K562 (cell line): ENCODE measurements at regions not wholly inside any gene's neighbourhood (a gene's known extent, or its start where the extent isn't known, plus 50 kb on each side); places are given as distances from the start of the nearest gene placed in this dataset.
A peak's percentile ranks its signal among the peaks of the same experiment; 100 is the strongest.

Source experiments
- ATAC-seq: fragments of 200-7000 bp; cut with Tn5 transposase; 3 replicates; pipeline ENCODE4 v1.9.1; 2020; ENCODE audit warnings: moderate library complexity
- BruUV-seq: library from RNA; stranded (reverse); fragments of 400-500 nt; replicated peaks from 2 replicates; lab custom pipeline; 2021; lab: Mats Ljungman, UMichigan
- CTCF ChIA-PET: fragments of 300-600 bp; formaldehyde crosslinking; extraction: SDS; loops from one replicate; lab custom pipeline; 2021; ENCODE audit warnings: low intra/inter-chr PET ratio; lab: Yijun Ruan, JAX
- POLR2A ChIA-PET: fragments of 300-600, 350-650 bp; sonication (Branson Sonifier 250); formaldehyde crosslinking; extraction: SDS; loops from one replicate; lab custom pipeline; 2021; ENCODE audit warnings: antibody characterized with exemption, inconsistent platforms; lab: Yijun Ruan, JAX
- DNase-seq, 4 experiments: peaks; one replicate each; pipeline versions ENCODE4 v3.0.0 to v3.0.0-alpha.2; 2011 to 2018; ENCODE audit warnings: low spot score in 3 of 4, mixed read lengths in 3 of 4; ENCODE audit errors: extremely low read depth in 1 of 4
- FAIRE-seq: peaks from 2 replicates; lab custom pipeline; 2011; peaks lifted over from hg19 to GRCh38; lab: Jason Lieb, UNC
- H2AFZ ChIP-seq: 2 replicates; pipeline ENCODE4 v1.6.0; 2011; ENCODE audit warnings: low read depth, low read length, control low read depth, inconsistent platforms
- H3K27ac ChIP-seq: fragments of 200-600 bp; 3 replicates; pipeline ENCODE4 v1.8.0; 2011; ENCODE audit warnings: low read depth, mild to moderate bottlenecking, control low read depth, inconsistent platforms, low read length, moderate library complexity, mixed read lengths; ENCODE audit errors: extremely low read depth
- H3K27me3 ChIP-seq, 2 experiments: fragments of 300-600 bp in 1 of 2; 2 replicates in 1 of 2; 3 replicates in 1 of 2; pipeline versions ENCODE4 v1.6.0 to v1.8.0; 2011; ENCODE audit warnings: inconsistent platforms in 2 of 2, low read length in 2 of 2, mild to moderate bottlenecking in 1 of 2, mixed read lengths in 1 of 2, moderate library complexity in 1 of 2; ENCODE audit not compliant: control insufficient read depth in 2 of 2, insufficient read depth in 2 of 2
- H3K36me3 ChIP-seq: fragments of 300-600 bp; 3 replicates; pipeline ENCODE4 v1.8.0; 2011; ENCODE audit warnings: mild to moderate bottlenecking, low read length, inconsistent platforms; ENCODE audit not compliant: control insufficient read depth, insufficient read depth
- H3K4me1 ChIP-seq, 2 experiments: fragments of 200-600 bp in 1 of 2; replicated peaks in 1 of 2; 2 replicates in 1 of 2; 3 replicates in 1 of 2; pipeline versions ENCODE4 v1.5.1 to v1.8.0; 2011; ENCODE audit warnings: inconsistent platforms in 2 of 2, low read length in 2 of 2, mild to moderate bottlenecking in 1 of 2, mixed read lengths in 1 of 2, moderate library complexity in 1 of 2; ENCODE audit not compliant: control insufficient read depth in 2 of 2, insufficient read depth in 2 of 2
- H3K4me2 ChIP-seq: 2 replicates; pipeline ENCODE4 v1.6.1; 2011; ENCODE audit warnings: low read length, control low read depth, inconsistent platforms, mixed read lengths; ENCODE audit not compliant: insufficient read depth
- H3K4me3 ChIP-seq: fragments of 200-600 bp; sonication (generic), shearing (Covaris generic); 2 replicates; pipeline ENCODE4 v1.5.1; 2016; ENCODE audit warnings: control low read depth, inconsistent platforms
- H3K79me2 ChIP-seq: fragments of 200-600 bp; 3 replicates; pipeline ENCODE4 v1.8.0; 2011; ENCODE audit warnings: low read length, inconsistent platforms; ENCODE audit not compliant: control insufficient read depth, insufficient read depth
- H3K9ac ChIP-seq, 2 experiments: 2 replicates each; pipeline versions ENCODE4 v1.6.0 to v1.6.1; 2011; ENCODE audit warnings: low read depth in 2 of 2, low read length in 2 of 2, control low read depth in 1 of 2, inconsistent platforms in 1 of 2, mild to moderate bottlenecking in 1 of 2, mixed read lengths in 1 of 2; ENCODE audit not compliant: insufficient read depth in 1 of 2
- H3K9me1 ChIP-seq: one replicate; pipeline ENCODE4 v1.6.0; 2011; ENCODE audit warnings: inconsistent platforms, mild to moderate bottlenecking, low read length, moderate library complexity; ENCODE audit not compliant: control insufficient read depth, insufficient read depth
- H3K9me3 ChIP-seq: replicated peaks from 2 replicates; pipeline ENCODE4 v1.5.1; 2011; ENCODE audit warnings: low read depth, low read length, inconsistent platforms; ENCODE audit not compliant: control insufficient read depth, insufficient read depth
- H4K20me1 ChIP-seq: replicated peaks from 2 replicates; pipeline ENCODE4 v1.6.1; 2011; ENCODE audit warnings: low read length, inconsistent platforms, mixed read lengths; ENCODE audit not compliant: control insufficient read depth, insufficient read depth
- CTCF ChIP-seq, 3 experiments: IDR thresholded peaks in 2 of 3; conservative IDR thresholded peaks in 1 of 3; 2 replicates each; pipeline ENCODE4 v1.5.1; 2011 to 2012; ENCODE audit warnings: low read length in 3 of 3, mild to moderate bottlenecking in 3 of 3, control low read depth in 2 of 3, improper control_type of control experiment in 1 of 3, inconsistent platforms in 1 of 3, low read depth in 1 of 3, mixed read lengths in 1 of 3, moderate library complexity in 1 of 3; ENCODE audit not compliant: insufficient read depth in 2 of 3
- HNRNPK ChIP-seq: fragments of 200-400 bp; formaldehyde crosslinking; IDR thresholded peaks from one replicate; pipeline ENCODE4 v1.6.1; 2018; ENCODE audit warnings: mild to moderate bottlenecking, low read depth, low read length; ENCODE audit not compliant: poor library complexity, severe bottlenecking
- KDM2B ChIP-seq: fragments of 250-450 bp; sonication (Bioruptor Pico); IDR thresholded peaks from 2 replicates; pipeline ENCODE4 v1.8.0; 2021; ENCODE audit warnings: mild to moderate bottlenecking, moderate library complexity
- NFYB ChIP-seq: IDR thresholded peaks from 2 replicates; pipeline ENCODE4 v1.6.1; 2011; ENCODE audit warnings: mild to moderate bottlenecking, moderate library complexity; ENCODE audit not compliant: insufficient read length; ENCODE audit errors: extremely low read depth
- PKNOX1 ChIP-seq: fragments of 450-650 bp; IDR thresholded peaks from 2 replicates; pipeline ENCODE4 v1.6.1; 2016
- RAD21 ChIP-seq, 2 experiments: fragments of 250-450 bp in 1 of 2; fragments of 450-650 bp in 1 of 2; sonication (Bioruptor Pico) in 1 of 2; formaldehyde crosslinking in 1 of 2; IDR thresholded peaks in 1 of 2; conservative IDR thresholded peaks in 1 of 2; 2 replicates each; pipeline versions ENCODE4 v1.4.0 to v1.8.0; 2020 to 2022; ENCODE audit warnings: mild to moderate bottlenecking in 2 of 2, moderate library complexity in 1 of 2
- ZNF184 ChIP-seq: sonication (generic); formaldehyde crosslinking; IDR thresholded peaks from 2 replicates; pipeline ENCODE4 v1.5.0; 2020; ENCODE audit warnings: missing genetic modification reagents
- ZNF239 ChIP-seq: fragments of 250-450 bp; sonication (Bioruptor Pico); IDR thresholded peaks from 2 replicates; pipeline ENCODE4 v1.4.0; 2020; ENCODE audit warnings: mild to moderate bottlenecking
- ZNF644 ChIP-seq: fragments of 200-800 bp; sonication (Bioruptor generic); IDR thresholded peaks from 2 replicates; pipeline ENCODE4 v1.6.1; 2016; ENCODE audit warnings: low read depth, missing genetic modification characterization, missing compliant biosample characterization
- WGBS: fragments of 100-300 bp; shearing (Covaris generic); methylation state at CpG from one replicate; pipeline ENCODE4 v1.1.6; 2016; ENCODE audit warnings: low coverage, mixed read lengths; ENCODE audit not compliant: insufficient coverage; ENCODE audit errors: missing lambda C conversion rate; 5-methylcytosine and 5-hydroxymethylcytosine counted together
- in situ Hi-C: fragments of 300-500 bp; cut with MboI; formaldehyde crosslinking; loops from 4 replicates; pipeline ENCODE4 v1.15.0; 2018; ENCODE audit warnings: inconsistent platforms, mixed read lengths
- intact Hi-C: fragments of 100-400 bp; cut with micrococcal nuclease; formaldehyde crosslinking; loops from 2 replicates; pipeline ENCODE4 v1.14.2; 2022
- TF ChIP-seq, protein P1 (sequence below): fragments of 450-650 bp; formaldehyde crosslinking; IDR thresholded peaks from 2 replicates; pipeline ENCODE4 v1.4.0; 2022; ENCODE audit warnings: mild to moderate bottlenecking, moderate library complexity

GRCh38 chr2:126358122-126358521 is 297.8 kb upstream of the GYPC start:
- TF ChIP-seq ZNF184 (CRISPR knock-in tag): no peak
- no peak for TF ChIP-seq PKNOX1
- no peak for TF ChIP-seq KDM2B (CRISPR knock-in tag)
- ChIA-PET CTCF (interaction anchor here (0.6 kb wide), 1 partner anchor 44 kb away, joined by 3 read pairs; no protein-coding TSS in a partner anchor), POLR2A (interaction anchor here (0.9 kb wide), 1 partner anchor 28 kb away, joined by 4 read pairs; no protein-coding TSS in a partner anchor)
- in situ Hi-C loops: no loop called here
- Histone ChIP-seq H3K9me1 (no peaks in the 10 kb centered on the region), H3K36me3 (no peaks in the 10 kb centered on the region), H3K79me2 (no peaks in the 10 kb centered on the region), H2AFZ (no peak overlapping the region), H3K4me3 (no peak overlapping the region), H3K9ac (no peak overlapping the region), H3K27me3 (no peaks in the 10 kb centered on the region), H3K4me2 (no peak overlapping the region), H3K4me1 (no peaks in the 10 kb centered on the region), H3K27ac (no peak overlapping the region), H3K9me3 (no peaks in the 10 kb centered on the region), H4K20me1 (no peaks in the 10 kb centered on the region)
- no peak for ATAC-seq
- 0% methylated on average over 1 of the region's 1 CpG for WGBS
- FAIRE-seq: no peak
- intact Hi-C loops: loop anchor here (10.0 kb wide), 1 partner anchor 113 kb away; no protein-coding TSS in a partner anchor
- DNase-seq: no peak
- no TSS peak for BruUV-seq

GRCh38 chr2:126359494-126359893 is 296.5 kb upstream of the GYPC start:
- Histone ChIP-seq H3K9me1 (no peaks in the 10 kb centered on the region), H3K27ac (no peak overlapping the region), H3K36me3 (no peaks in the 10 kb centered on the region), H2AFZ (no peak overlapping the region), H3K9me3 (no peaks in the 10 kb centered on the region), H3K4me1 (no peaks in the 10 kb centered on the region), H4K20me1 (no peaks in the 10 kb centered on the region), H3K79me2 (no peaks in the 10 kb centered on the region), H3K4me2 (no peak overlapping the region), H3K27me3 (no peaks in the 10 kb centered on the region), H3K9ac (no peak overlapping the region), H3K4me3 (no peak overlapping the region)
- DNase-seq: peak in 2 of 4 experiments; percentile 15 to 25
- POLR2A ChIA-PET: no interaction called here
- no TSS peak for BruUV-seq
- intact Hi-C loops: loop anchor here (10.0 kb wide), 1 partner anchor 115 kb away; no protein-coding TSS in a partner anchor
- FAIRE-seq: peak; percentile 48
- in situ Hi-C loops: no loop called here
- ATAC-seq: peak; percentile 75; the same call in 2 of the 3 replicates
- CTCF ChIA-PET: interaction anchor here (1.6 kb wide), 1 partner anchor 418 kb away, joined by 5 read pairs; no protein-coding TSS in a partner anchor
- TF ChIP-seq NFYB (no peak), CTCF (IDR thresholded peaks at IDR 0.05 in 2 of 3, conservative IDR thresholded peaks at IDR 0.05 in 1 of 3; ENCODE audit: insufficient read depth in 2 of 3, low read depth in 1 of 3, low read length in 3 of 3) (peak; percentile 8 to 40 (median 29); a peak in 1 of 6 replicates), ZNF644 (tag) (no peak), ZNF239 (peak; percentile 27; the same call in 1 of the 2 replicates), RAD21 (CRISPR knock-in tag; conservative IDR thresholded peaks at IDR 0.05 in 1 of 2, IDR thresholded peaks at IDR 0.05 in 1 of 2) (peak in 1 of 2 experiments; percentile 23; a peak in 1 of 4 replicates), HNRNPK (no peak)
- TF ChIP-seq, protein P1, sequence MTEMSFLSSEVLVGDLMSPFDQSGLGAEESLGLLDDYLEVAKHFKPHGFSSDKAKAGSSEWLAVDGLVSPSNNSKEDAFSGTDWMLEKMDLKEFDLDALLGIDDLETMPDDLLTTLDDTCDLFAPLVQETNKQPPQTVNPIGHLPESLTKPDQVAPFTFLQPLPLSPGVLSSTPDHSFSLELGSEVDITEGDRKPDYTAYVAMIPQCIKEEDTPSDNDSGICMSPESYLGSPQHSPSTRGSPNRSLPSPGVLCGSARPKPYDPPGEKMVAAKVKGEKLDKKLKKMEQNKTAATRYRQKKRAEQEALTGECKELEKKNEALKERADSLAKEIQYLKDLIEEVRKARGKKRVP (CRISPR knock-in tag): no peak
